SK-N-SH (cell line): ENCODE measurements at regions not wholly inside any gene's neighbourhood (a gene's known extent, or its start where the extent isn't known, plus 50 kb on each side); places are given as distances from the start of the nearest gene placed in this dataset.

ENCODE experiments used
- CTCF ChIA-PET: fragments of 300-600, 350-600 bp; formaldehyde crosslinking; extraction: SDS; loops from one replicate; lab custom pipeline; 2021; lab: Yijun Ruan, JAX
- POLR2A ChIA-PET: fragments of 350-600 bp; sonication (Branson Sonifier 250); formaldehyde crosslinking; extraction: SDS; loops from one replicate; lab custom pipeline; 2020; ENCODE audit warnings: antibody characterized with exemption, inconsistent platforms; lab: Yijun Ruan, JAX
- DNase-seq: peaks from one replicate; pipeline ENCODE4 v3.0.0; 2012
- H2AFZ ChIP-seq: fragments of 200-600 bp; sonication (generic); 2 replicates; pipeline ENCODE4 v1.8.1; 2016; ENCODE audit warnings: antibody characterized with exemption, mild to moderate bottlenecking, low read depth
- H3F3A ChIP-seq: fragments of 200-600 bp; sonication (generic); replicated peaks from 2 replicates; pipeline ENCODE3; 2016; ENCODE audit warnings: antibody characterized with exemption, mild to moderate bottlenecking; ENCODE audit not compliant: insufficient read depth
- H3K27ac ChIP-seq, 2 experiments: fragments of 200-500 bp in 1 of 2; fragments of 200-600 bp in 1 of 2; sonication (Bioruptor generic) in 1 of 2; sonication (generic), shearing (Covaris generic) in 1 of 2; 2 replicates each; pipeline versions ENCODE4 v1.5.1 to v1.6.1; 2014 to 2016; ENCODE audit warnings: low read depth in 2 of 2, inconsistent platforms in 1 of 2, low read length in 1 of 2, mild to moderate bottlenecking in 1 of 2, mixed read lengths in 1 of 2
- H3K27me3 ChIP-seq: fragments of 200-600 bp; sonication (generic), shearing (Covaris generic); 2 replicates; pipeline ENCODE4 v1.6.1; 2016; ENCODE audit warnings: mixed run types; ENCODE audit not compliant: insufficient read depth
- H3K36me3 ChIP-seq, 2 experiments: fragments of 200-500 bp in 1 of 2; fragments of 200-600 bp in 1 of 2; sonication (Bioruptor generic) in 1 of 2; sonication (generic) in 1 of 2; replicated peaks in 1 of 2; 2 replicates each; pipeline versions ENCODE3 to v1.5.1; 2014 to 2016; ENCODE audit warnings: low read length in 1 of 2, mild to moderate bottlenecking in 1 of 2; ENCODE audit not compliant: insufficient read depth in 2 of 2, control insufficient read depth in 1 of 2
- H3K4me1 ChIP-seq, 2 experiments: fragments of 200-500 bp in 1 of 2; fragments of 200-600 bp in 1 of 2; sonication (Bioruptor generic) in 1 of 2; sonication (generic), shearing (Covaris generic) in 1 of 2; 2 replicates each; pipeline versions ENCODE4 v1.5.1 to v1.6.1; 2014 to 2016; ENCODE audit warnings: low read depth in 1 of 2, low read length in 1 of 2, mixed run types in 1 of 2; ENCODE audit not compliant: insufficient read depth in 2 of 2, control insufficient read depth in 1 of 2
- H3K4me2 ChIP-seq: fragments of 200-600 bp; sonication (generic), shearing (Covaris generic); 2 replicates; pipeline ENCODE4 v1.6.1; 2017; ENCODE audit warnings: mixed run types
- H3K4me3 ChIP-seq, 2 experiments: fragments of 200-500 bp in 1 of 2; fragments of 200-600 bp in 1 of 2; sonication (Bioruptor generic) in 1 of 2; sonication (generic), shearing (Covaris generic) in 1 of 2; 2 replicates each; pipeline versions ENCODE4 v1.5.1 to v1.8.1; 2014 to 2016; ENCODE audit warnings: low read depth in 2 of 2, inconsistent platforms in 1 of 2, low read length in 1 of 2, mild to moderate bottlenecking in 1 of 2, mixed read lengths in 1 of 2, moderate library complexity in 1 of 2
- H3K79me2 ChIP-seq: fragments of 200-600 bp; sonication (generic); 2 replicates; pipeline ENCODE4 v1.8.1; 2017; ENCODE audit warnings: mild to moderate bottlenecking; ENCODE audit not compliant: insufficient read depth
- H3K9ac ChIP-seq: fragments of 200-600 bp; sonication (generic); 2 replicates; pipeline ENCODE4 v1.6.1; 2017; ENCODE audit warnings: mixed run types
- H3K9me2 ChIP-seq: fragments of 200-600 bp; sonication (generic); 2 replicates; pipeline ENCODE4 v1.6.1; 2017; ENCODE audit warnings: mixed run types
- H3K9me3 ChIP-seq: fragments of 200-600 bp; sonication (generic); 2 replicates; pipeline ENCODE4 v1.6.1; 2017; ENCODE audit warnings: mixed run types, mild to moderate bottlenecking, moderate library complexity
- H4K20me1 ChIP-seq: fragments of 200-600 bp; sonication (generic); 2 replicates; pipeline ENCODE4 v1.6.1; 2017; ENCODE audit warnings: mild to moderate bottlenecking, mixed run types; ENCODE audit not compliant: insufficient read depth
- CHD2 ChIP-seq: fragments of 150-350 bp; IDR thresholded peaks from 2 replicates; pipeline ENCODE4 v1.6.1; 2018; ENCODE audit warnings: low read length; ENCODE audit not compliant: partially characterized antibody
- FOSL2 ChIP-seq: IDR thresholded peaks from 2 replicates; pipeline ENCODE4 v1.4.0; 2012; ENCODE audit warnings: low read depth, mild to moderate bottlenecking, moderate library complexity, borderline replicate concordance
- FOXJ3 ChIP-seq: sonication (generic); formaldehyde crosslinking; IDR thresholded peaks from 2 replicates; pipeline ENCODE4 v1.5.1; 2020; ENCODE audit warnings: mild to moderate bottlenecking, missing genetic modification reagents
- FOXM1 ChIP-seq: IDR thresholded peaks from 2 replicates; pipeline ENCODE4 v1.4.0; 2012; ENCODE audit warnings: low read depth, mild to moderate bottlenecking
- GABPA ChIP-seq: IDR thresholded peaks from 2 replicates; pipeline ENCODE4 v1.4.0; 2012; ENCODE audit warnings: low read depth, mild to moderate bottlenecking
- GATA2 ChIP-seq: sonication (generic); formaldehyde crosslinking; IDR thresholded peaks from 2 replicates; pipeline ENCODE4 v1.5.0; 2020; ENCODE audit warnings: mild to moderate bottlenecking, missing genetic modification reagents
- IRF3 ChIP-seq: fragments of 150-350 bp; IDR thresholded peaks from 2 replicates; pipeline ENCODE4 v1.6.1; 2016; ENCODE audit warnings: mild to moderate bottlenecking, low read depth, low read length
- MAX ChIP-seq: IDR thresholded peaks from 2 replicates; pipeline ENCODE4 v1.4.0; 2012; ENCODE audit warnings: low read depth
- PBX3 ChIP-seq: IDR thresholded peaks from 2 replicates; pipeline ENCODE4; 2012
- RFX5 ChIP-seq: IDR thresholded peaks from 2 replicates; pipeline ENCODE4 v1.6.1; 2012; ENCODE audit warnings: mild to moderate bottlenecking, improper control_type of control experiment, low read length
- SIN3A ChIP-seq: IDR thresholded peaks from 2 replicates; pipeline ENCODE4 v1.6.1; 2012; ENCODE audit warnings: low read depth, mild to moderate bottlenecking, low read length, moderate library complexity, borderline replicate concordance
- TEAD4 ChIP-seq: IDR thresholded peaks from 2 replicates; pipeline ENCODE4 v1.4.0; 2012; ENCODE audit warnings: mild to moderate bottlenecking, borderline replicate concordance; ENCODE audit not compliant: insufficient read depth
- WGBS: methylation state at CpG from one replicate; pipeline ENCODE4 v1.1.6; 2017; ENCODE audit warnings: low lambda C conversion rate; 5-methylcytosine and 5-hydroxymethylcytosine counted together

- no peak overlapping the region for H3K27ac ChIP-seq
- no peaks in the 10 kb centered on the region for H3F3A ChIP-seq
- ChIA-PET POLR2A (no interaction called here), CTCF (no interaction called here)
- H3K4me1 ChIP-seq: no peaks in the 10 kb centered on the region
- TF ChIP-seq FOXM1 (no peak), TEAD4 (no peak), MAX (no peak), IRF3 (no peak)
- no peak overlapping the region for H3K9ac ChIP-seq
- H3K79me2 ChIP-seq: no peaks in the 10 kb centered on the region
- no peaks in the 10 kb centered on the region for H3K27me3 ChIP-seq
- WGBS: 64% methylated on average over 1 of the region's 1 CpG
- no peak overlapping the region for H3K4me3 ChIP-seq
- no peak overlapping the region for H2AFZ ChIP-seq
- H3K9me3 ChIP-seq: no peaks in the 10 kb centered on the region
- DNase-seq: no peak
- H3K9me2 ChIP-seq: no peaks in the 10 kb centered on the region
- H3K4me2 ChIP-seq: no peak overlapping the region
- H4K20me1 ChIP-seq: no peaks in the 10 kb centered on the region
- H3K36me3 ChIP-seq: no peaks in the 10 kb centered on the region
These were observed 636.7 kb downstream of the KCNT2 start for GRCh38 chr1:195971589-195971988.

- Histone ChIP-seq H3K9ac (no peak overlapping the region), H3K27ac (no peak overlapping the region), H3F3A (no peaks in the 10 kb centered on the region), H3K4me2 (no peak overlapping the region), H2AFZ (no peak overlapping the region), H3K9me3 (no peaks in the 10 kb centered on the region), H3K9me2 (no peaks in the 10 kb centered on the region), H4K20me1 (no peaks in the 10 kb centered on the region), H3K36me3 (no peaks in the 10 kb centered on the region), H3K79me2 (no peaks in the 10 kb centered on the region), H3K4me3 (no peak overlapping the region), H3K27me3 (no peaks in the 10 kb centered on the region), H3K4me1 (no peaks in the 10 kb centered on the region; a peak in 1 of 4 replicates)
- WGBS: 71% methylated on average over 1 of the region's 1 CpG
- POLR2A ChIA-PET: no interaction called here
- DNase-seq: no peak
- TF ChIP-seq CHD2: no peak
- TF ChIP-seq GABPA: no peak
- no peak for TF ChIP-seq TEAD4
- no peak for TF ChIP-seq FOSL2
- no peak for TF ChIP-seq PBX3
- TF ChIP-seq FOXJ3 (CRISPR knock-in tag): no peak
- TF ChIP-seq GATA2: no peak
- no peak for TF ChIP-seq SIN3A
- TF ChIP-seq RFX5: no peak
- CTCF ChIA-PET: no interaction called here
These were observed 638.0 kb downstream of the KCNT2 start for GRCh38 chr1:195970209-195970608.
